ENCODE measurements at regions not wholly inside any gene's neighbourhood (a gene's known extent, or its start where the extent isn't known, plus 50 kb on each side); places are given as distances from the start of the nearest gene placed in this dataset.

DNA sequence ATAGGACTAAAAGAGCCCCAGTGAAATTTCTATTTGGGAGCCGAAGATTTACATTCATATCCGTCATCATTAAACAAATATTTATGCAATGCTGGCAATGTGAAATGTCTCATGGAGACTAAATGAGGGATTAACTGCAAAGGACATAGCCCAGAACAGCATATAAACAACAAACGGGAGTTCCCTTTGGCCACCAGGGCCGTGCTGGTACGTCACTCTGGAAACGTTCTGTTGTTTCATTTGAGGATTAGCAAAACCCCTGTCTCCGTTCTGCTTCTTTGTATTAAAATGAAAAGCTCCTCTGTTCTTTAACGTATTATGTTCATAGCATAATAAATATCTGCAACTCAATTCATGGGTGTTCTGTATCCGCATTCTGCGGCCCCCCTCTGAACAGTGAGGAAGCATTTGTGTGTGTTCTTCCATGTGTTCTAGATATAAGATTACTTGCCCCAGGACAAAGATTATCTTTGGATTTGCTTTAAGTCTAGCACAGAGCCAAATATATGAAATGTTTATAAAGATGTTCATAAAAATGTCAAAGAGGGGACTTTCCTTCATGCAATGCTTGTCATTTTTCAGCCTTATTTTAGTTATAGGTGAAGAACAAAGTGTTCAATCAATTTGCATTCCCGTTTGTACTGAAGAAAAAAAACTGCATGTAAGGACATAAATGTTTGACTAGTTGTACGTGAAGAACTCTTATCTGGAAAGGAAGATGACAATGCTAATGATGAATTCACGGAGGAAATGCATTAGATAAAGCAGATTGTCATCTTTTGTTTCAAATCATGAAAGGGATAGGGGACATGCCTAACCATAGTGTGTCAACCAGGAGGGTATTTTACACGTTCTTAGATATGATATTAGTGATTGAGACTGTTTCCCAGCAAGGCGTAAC lies 90.0 kb upstream of the TNFAIP3 start:
- H3K4me3 ChIP-seq (replicated peaks; ENCODE audit: insufficient read depth, low read length) = no peak overlapping the region
- no peak overlapping the region for H3K27ac ChIP-seq (replicated peaks)
- no peak for DNase-seq (ENCODE audit: low read depth in 1 of 2, low spot score in 1 of 2)
- H3K27me3 ChIP-seq (ENCODE audit: insufficient read depth, poor library complexity, severe bottlenecking) = no peaks in the 10 kb centered on the region
- TF ChIP-seq GABPA (IDR thresholded peaks at IDR 0.05; ENCODE audit: low read depth) (no peak), POLR2AphosphoS5 (IDR thresholded peaks at IDR 0.05; ENCODE audit: low read depth) (no peak), SPI1 (IDR thresholded peaks at IDR 0.05; ENCODE audit: borderline replicate concordance, low read depth) (no peak)
- TF ChIP-seq, protein P1, sequence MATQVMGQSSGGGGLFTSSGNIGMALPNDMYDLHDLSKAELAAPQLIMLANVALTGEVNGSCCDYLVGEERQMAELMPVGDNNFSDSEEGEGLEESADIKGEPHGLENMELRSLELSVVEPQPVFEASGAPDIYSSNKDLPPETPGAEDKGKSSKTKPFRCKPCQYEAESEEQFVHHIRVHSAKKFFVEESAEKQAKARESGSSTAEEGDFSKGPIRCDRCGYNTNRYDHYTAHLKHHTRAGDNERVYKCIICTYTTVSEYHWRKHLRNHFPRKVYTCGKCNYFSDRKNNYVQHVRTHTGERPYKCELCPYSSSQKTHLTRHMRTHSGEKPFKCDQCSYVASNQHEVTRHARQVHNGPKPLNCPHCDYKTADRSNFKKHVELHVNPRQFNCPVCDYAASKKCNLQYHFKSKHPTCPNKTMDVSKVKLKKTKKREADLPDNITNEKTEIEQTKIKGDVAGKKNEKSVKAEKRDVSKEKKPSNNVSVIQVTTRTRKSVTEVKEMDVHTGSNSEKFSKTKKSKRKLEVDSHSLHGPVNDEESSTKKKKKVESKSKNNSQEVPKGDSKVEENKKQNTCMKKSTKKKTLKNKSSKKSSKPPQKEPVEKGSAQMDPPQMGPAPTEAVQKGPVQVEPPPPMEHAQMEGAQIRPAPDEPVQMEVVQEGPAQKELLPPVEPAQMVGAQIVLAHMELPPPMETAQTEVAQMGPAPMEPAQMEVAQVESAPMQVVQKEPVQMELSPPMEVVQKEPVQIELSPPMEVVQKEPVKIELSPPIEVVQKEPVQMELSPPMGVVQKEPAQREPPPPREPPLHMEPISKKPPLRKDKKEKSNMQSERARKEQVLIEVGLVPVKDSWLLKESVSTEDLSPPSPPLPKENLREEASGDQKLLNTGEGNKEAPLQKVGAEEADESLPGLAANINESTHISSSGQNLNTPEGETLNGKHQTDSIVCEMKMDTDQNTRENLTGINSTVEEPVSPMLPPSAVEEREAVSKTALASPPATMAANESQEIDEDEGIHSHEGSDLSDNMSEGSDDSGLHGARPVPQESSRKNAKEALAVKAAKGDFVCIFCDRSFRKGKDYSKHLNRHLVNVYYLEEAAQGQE (IDR thresholded peaks at IDR 0.05; ENCODE audit: insufficient replicate concordance, low read depth) = no peak
- TF ChIP-seq, protein P2, sequence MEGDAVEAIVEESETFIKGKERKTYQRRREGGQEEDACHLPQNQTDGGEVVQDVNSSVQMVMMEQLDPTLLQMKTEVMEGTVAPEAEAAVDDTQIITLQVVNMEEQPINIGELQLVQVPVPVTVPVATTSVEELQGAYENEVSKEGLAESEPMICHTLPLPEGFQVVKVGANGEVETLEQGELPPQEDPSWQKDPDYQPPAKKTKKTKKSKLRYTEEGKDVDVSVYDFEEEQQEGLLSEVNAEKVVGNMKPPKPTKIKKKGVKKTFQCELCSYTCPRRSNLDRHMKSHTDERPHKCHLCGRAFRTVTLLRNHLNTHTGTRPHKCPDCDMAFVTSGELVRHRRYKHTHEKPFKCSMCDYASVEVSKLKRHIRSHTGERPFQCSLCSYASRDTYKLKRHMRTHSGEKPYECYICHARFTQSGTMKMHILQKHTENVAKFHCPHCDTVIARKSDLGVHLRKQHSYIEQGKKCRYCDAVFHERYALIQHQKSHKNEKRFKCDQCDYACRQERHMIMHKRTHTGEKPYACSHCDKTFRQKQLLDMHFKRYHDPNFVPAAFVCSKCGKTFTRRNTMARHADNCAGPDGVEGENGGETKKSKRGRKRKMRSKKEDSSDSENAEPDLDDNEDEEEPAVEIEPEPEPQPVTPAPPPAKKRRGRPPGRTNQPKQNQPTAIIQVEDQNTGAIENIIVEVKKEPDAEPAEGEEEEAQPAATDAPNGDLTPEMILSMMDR (IDR thresholded peaks at IDR 0.05; ENCODE audit: insufficient read depth, low read length) = no peak

DNA sequence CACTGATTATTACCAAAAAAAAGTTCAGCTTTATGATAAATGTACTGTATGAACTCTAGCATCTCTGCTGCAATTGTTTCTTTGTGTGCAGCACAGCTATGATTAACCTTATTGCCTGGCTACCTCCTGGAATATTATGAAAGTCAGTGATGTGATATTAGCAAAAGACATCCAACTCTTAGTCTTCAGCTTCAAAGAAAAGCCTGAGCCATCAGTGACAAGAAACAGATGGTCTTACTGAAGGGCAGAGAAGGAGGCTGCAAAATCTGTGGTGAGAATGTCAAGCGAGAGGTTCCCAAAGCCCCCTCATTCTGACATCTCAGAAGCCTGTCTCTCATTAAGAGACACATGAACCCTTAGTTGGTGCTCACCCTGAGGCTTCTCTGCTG lies 89.4 kb upstream of the TNFAIP3 start:
- no peak for DNase-seq (ENCODE audit: low read depth in 1 of 2, low spot score in 1 of 2)
- Histone ChIP-seq H3K4me3 (replicated peaks; ENCODE audit: insufficient read depth, low read length) (no peak overlapping the region), H3K27ac (replicated peaks) (no peak overlapping the region)

DNA sequence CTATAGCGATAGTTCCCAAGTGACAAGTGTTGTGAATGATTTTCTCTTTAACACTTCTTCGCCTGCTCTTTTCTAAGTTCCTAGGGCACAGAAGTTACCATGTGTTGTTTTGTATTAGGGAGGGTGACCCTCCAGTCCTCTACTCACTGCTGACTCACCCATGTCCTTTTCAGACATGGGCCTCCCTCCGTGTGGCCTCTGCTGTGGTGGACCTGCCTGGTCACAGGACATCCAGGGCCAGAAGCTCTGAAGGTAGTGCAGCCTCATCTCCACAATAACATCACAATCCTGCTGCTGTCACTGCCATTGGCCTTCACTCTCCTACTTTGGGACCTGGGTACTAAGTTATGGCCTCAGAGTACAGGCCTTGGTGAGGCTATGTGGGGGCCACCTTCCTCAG lies 87.1 kb upstream of the TNFAIP3 start:
- Histone ChIP-seq H3K27me3 (ENCODE audit: insufficient read depth, poor library complexity, severe bottlenecking) (no peaks in the 10 kb centered on the region), H3K4me3 (replicated peaks; ENCODE audit: insufficient read depth, low read length) (no peak overlapping the region), H3K27ac (replicated peaks) (no peak overlapping the region; the same call in 1 of the 2 replicates)
- no peak for DNase-seq (ENCODE audit: low read depth in 1 of 2, low spot score in 1 of 2)
- TF ChIP-seq, protein P1 (IDR thresholded peaks at IDR 0.05; ENCODE audit: insufficient replicate concordance, low read depth) = no peak
- TF ChIP-seq SPI1 (IDR thresholded peaks at IDR 0.05; ENCODE audit: borderline replicate concordance, low read depth) = no peak
- TF ChIP-seq GABPA (IDR thresholded peaks at IDR 0.05; ENCODE audit: low read depth) = no peak
- TF ChIP-seq, protein P2 (IDR thresholded peaks at IDR 0.05; ENCODE audit: insufficient read depth, low read length) = no peak
- no peak for TF ChIP-seq POLR2AphosphoS5 (IDR thresholded peaks at IDR 0.05; ENCODE audit: low read depth)

More for the DNA sequence above, 89.4 kb upstream of the TNFAIP3 start:
- no peaks in the 10 kb centered on the region for H3K27me3 ChIP-seq (ENCODE audit: insufficient read depth, poor library complexity, severe bottlenecking)
- TF ChIP-seq, protein P2 (IDR thresholded peaks at IDR 0.05; ENCODE audit: insufficient read depth, low read length) = no peak
- TF ChIP-seq SPI1 (IDR thresholded peaks at IDR 0.05; ENCODE audit: borderline replicate concordance, low read depth) (no peak), POLR2AphosphoS5 (IDR thresholded peaks at IDR 0.05; ENCODE audit: low read depth) (no peak), GABPA (IDR thresholded peaks at IDR 0.05; ENCODE audit: low read depth) (no peak)

Data from HL-60 (cell line).